PC-3 (cell line): ENCODE measurements at regions not wholly inside any gene's neighbourhood (a gene's known extent, or its start where the extent isn't known, plus 50 kb on each side); places are given as distances from the start of the nearest gene placed in this dataset.

Source experiments
- CTCF ChIP-seq: fragments of 300-600 bp; sonication (generic); conservative IDR thresholded peaks from 2 replicates; pipeline ENCODE4 v1.5.1; 2017; ENCODE audit warnings: antibody characterized with exemption, low read depth, mild to moderate bottlenecking, low read length
- EZH2 ChIP-seq: fragments of 300-600 bp; sonication (generic); IDR thresholded peaks from one replicate; pipeline ENCODE4 v1.6.1; 2017; ENCODE audit warnings: antibody characterized with exemption, mild to moderate bottlenecking, low read length; ENCODE audit not compliant: unreplicated experiment

GRCh38 chr4:28774344-28774743 is 1913.7 kb downstream of the STIM2 start:
- TF ChIP-seq EZH2 (no peak), CTCF (no peak)
